Lower leg skin (tissue), 3 donors: ENCODE measurements at regions not wholly inside any gene's neighbourhood (a gene's known extent, or its start where the extent isn't known, plus 50 kb on each side); places are given as distances from the start of the nearest gene placed in this dataset.

ENCODE experiments used
- CTCF ChIP-seq, 3 donors: fragments of 450-650 bp; IDR thresholded peaks; one replicate each; pipeline ENCODE4 v1.5.1; 2016; ENCODE audit warnings: antibody characterized with exemption in 3 of 3, mild to moderate bottlenecking in 3 of 3, moderate library complexity in 2 of 3
- POLR2A ChIP-seq, 2 donors: fragments of 450-650 bp; IDR thresholded peaks; one replicate each; pipeline ENCODE4 v1.6.1; 2016 to 2017; ENCODE audit warnings: antibody characterized with exemption in 2 of 2, mild to moderate bottlenecking in 1 of 2, moderate library complexity in 1 of 2

GRCh38 chr2:221833966-221834365, 261.9 kb upstream of the EPHA4 start:
- no peak for TF ChIP-seq POLR2A (IDR thresholded peaks at IDR 0.05)
- no peak for TF ChIP-seq CTCF (IDR thresholded peaks at IDR 0.05)
